HL-60 (cell line): ENCODE measurements at regions not wholly inside any gene's neighbourhood (a gene's known extent, or its start where the extent isn't known, plus 50 kb on each side); places are given as distances from the start of the nearest gene placed in this dataset.

Experiments used
- POLR2AphosphoS5 ChIP-seq: IDR thresholded peaks from 2 replicates; pipeline ENCODE4 v1.6.1; 2012; ENCODE audit warnings: low read depth
- TF ChIP-seq, protein P1 (sequence below): IDR thresholded peaks from one replicate; pipeline ENCODE4 v1.5.1; 2011; ENCODE audit warnings: low read length, control low read depth, inconsistent platforms; ENCODE audit not compliant: insufficient read depth
- TF ChIP-seq, protein P2 (sequence below): IDR thresholded peaks from 2 replicates; pipeline ENCODE4 v1.6.1; 2012; ENCODE audit warnings: low read depth; ENCODE audit not compliant: insufficient replicate concordance

DNA sequence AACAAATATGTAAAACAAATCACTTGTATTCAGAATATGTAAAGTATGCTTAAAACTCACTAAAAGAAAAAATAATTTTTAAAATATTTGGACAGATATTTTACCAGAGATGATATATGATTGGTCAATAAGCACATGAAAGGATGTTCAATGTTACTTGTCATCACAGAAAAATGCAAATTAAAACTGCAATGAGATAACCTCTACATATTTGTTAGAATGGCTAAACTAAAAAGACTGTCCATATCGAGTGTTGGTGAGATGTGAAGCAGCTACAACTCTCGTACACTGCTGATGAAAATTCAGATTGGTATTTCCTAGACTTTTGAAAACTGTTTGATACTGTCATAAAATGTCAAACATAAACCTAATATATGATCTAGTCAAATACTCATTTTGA lies 685.1 kb downstream of the DTWD2 start:
- TF ChIP-seq, protein P1, sequence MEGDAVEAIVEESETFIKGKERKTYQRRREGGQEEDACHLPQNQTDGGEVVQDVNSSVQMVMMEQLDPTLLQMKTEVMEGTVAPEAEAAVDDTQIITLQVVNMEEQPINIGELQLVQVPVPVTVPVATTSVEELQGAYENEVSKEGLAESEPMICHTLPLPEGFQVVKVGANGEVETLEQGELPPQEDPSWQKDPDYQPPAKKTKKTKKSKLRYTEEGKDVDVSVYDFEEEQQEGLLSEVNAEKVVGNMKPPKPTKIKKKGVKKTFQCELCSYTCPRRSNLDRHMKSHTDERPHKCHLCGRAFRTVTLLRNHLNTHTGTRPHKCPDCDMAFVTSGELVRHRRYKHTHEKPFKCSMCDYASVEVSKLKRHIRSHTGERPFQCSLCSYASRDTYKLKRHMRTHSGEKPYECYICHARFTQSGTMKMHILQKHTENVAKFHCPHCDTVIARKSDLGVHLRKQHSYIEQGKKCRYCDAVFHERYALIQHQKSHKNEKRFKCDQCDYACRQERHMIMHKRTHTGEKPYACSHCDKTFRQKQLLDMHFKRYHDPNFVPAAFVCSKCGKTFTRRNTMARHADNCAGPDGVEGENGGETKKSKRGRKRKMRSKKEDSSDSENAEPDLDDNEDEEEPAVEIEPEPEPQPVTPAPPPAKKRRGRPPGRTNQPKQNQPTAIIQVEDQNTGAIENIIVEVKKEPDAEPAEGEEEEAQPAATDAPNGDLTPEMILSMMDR: no peak
- TF ChIP-seq, protein P2, sequence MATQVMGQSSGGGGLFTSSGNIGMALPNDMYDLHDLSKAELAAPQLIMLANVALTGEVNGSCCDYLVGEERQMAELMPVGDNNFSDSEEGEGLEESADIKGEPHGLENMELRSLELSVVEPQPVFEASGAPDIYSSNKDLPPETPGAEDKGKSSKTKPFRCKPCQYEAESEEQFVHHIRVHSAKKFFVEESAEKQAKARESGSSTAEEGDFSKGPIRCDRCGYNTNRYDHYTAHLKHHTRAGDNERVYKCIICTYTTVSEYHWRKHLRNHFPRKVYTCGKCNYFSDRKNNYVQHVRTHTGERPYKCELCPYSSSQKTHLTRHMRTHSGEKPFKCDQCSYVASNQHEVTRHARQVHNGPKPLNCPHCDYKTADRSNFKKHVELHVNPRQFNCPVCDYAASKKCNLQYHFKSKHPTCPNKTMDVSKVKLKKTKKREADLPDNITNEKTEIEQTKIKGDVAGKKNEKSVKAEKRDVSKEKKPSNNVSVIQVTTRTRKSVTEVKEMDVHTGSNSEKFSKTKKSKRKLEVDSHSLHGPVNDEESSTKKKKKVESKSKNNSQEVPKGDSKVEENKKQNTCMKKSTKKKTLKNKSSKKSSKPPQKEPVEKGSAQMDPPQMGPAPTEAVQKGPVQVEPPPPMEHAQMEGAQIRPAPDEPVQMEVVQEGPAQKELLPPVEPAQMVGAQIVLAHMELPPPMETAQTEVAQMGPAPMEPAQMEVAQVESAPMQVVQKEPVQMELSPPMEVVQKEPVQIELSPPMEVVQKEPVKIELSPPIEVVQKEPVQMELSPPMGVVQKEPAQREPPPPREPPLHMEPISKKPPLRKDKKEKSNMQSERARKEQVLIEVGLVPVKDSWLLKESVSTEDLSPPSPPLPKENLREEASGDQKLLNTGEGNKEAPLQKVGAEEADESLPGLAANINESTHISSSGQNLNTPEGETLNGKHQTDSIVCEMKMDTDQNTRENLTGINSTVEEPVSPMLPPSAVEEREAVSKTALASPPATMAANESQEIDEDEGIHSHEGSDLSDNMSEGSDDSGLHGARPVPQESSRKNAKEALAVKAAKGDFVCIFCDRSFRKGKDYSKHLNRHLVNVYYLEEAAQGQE: no peak
- TF ChIP-seq POLR2AphosphoS5: no peak
